SKM-1 treated with dmso at 0.1 percent for 144 hours (cell line): ENCODE measurements at regions not wholly inside any gene's neighbourhood (a gene's known extent, or its start where the extent isn't known, plus 50 kb on each side); places are given as distances from the start of the nearest gene placed in this dataset.

ENCODE experiments used
- DNase-seq: peaks from one replicate; lab custom pipeline; 2025; ENCODE audit not compliant: unreplicated experiment; lab: John Stamatoyannopoulos, UW

DNA sequence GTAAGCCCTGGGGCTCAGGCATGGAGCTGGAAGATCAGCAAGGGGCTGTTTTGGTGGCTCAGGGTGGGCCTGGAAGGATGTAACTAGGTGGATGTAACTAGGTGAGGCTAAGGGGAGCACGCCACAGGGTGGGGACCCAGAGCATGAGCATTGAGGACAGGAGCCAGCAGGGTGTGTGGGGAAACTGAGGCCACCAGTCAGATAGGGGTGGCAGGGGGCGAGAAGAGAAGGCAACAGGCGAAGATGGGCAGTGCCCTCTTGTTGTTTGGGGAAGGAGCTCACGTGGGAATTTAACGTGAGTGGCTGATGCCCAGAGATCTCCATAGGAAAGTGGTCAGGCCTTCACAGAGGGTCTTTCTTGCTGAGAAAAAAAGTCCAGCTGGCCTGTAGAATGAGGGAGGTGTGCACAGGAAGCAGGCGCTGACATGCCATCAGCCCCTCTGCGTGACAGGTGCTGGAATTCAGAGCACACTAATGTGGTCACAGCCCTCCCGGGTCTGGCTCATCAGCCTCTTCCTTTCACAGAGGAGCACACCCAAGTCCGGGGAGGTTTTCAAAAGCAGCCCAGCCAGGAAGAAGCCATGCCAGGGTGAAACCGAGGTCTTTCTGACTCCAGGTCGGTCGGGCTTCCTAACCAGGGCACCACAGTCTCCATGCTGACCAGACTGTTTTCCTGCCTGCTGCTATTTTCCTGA, 54.6 kb upstream of the PAX6 start:
- DNase-seq = no peak

DNA sequence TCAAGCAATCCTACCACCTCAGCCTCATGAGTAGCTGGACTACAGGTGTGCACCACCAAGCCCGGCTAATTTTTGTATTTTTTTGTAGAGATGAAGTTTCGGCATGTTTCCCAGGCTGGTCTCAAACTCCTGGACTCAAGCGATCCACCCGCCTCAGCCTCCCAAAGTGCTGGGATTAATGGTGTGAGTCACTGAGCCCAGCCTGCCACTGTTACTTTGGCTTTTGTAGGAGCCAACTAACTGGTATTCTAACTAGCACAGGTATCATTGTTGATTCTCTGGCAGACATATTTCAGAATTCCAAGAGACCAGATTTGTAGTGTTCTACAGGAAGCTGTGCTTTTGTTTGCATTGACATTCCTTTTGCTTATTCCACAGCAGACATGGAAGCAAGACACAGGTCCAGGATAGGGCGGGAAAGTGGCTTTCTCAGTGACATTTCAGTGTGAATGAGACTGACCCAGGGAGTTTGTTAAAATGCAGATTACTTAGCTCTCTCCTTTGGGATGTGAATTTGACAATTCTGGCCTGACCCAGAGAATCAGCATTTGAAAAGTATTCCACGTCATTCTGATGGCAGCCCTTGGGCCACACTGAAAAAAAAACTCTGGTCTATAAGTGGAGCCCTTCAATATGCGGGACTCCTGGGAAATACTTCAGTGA, 52.2 kb upstream of the PAX6 start:
- no peak for DNase-seq

DNA sequence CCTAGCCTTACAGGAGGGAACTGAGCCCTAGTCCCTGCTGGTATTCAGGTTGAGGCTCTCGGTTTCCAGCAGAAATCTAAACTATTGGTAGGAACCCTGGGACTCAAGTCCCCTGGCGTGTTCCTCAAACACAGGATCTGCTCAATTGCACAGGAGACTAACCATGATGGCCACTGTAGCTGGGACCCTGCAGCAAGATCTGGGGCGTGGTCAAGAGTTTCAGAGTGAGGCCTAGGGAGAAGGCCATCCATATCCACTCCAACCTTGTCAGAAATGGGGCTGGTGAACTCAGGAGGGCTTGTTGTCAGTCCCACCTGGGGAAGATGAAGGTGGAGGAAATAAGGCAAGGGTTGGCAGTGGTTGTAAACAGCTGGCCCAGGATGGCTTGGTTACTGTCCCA, 49.9 kb upstream of the PAX6 start:
- no peak for DNase-seq
